Vagina (tissue), 2 donors: ENCODE measurements at regions not wholly inside any gene's neighbourhood (a gene's known extent, or its start where the extent isn't known, plus 50 kb on each side); places are given as distances from the start of the nearest gene placed in this dataset.

Source experiments
- POLR2A ChIP-seq, 2 donors: fragments of 450-650 bp; IDR thresholded peaks; one replicate each; pipeline ENCODE4 v1.6.1; 2017; ENCODE audit warnings: antibody characterized with exemption in 2 of 2, mild to moderate bottlenecking in 2 of 2, moderate library complexity in 2 of 2
- POLR2AphosphoS5 ChIP-seq, 2 donors: sonication (generic); formaldehyde crosslinking; IDR thresholded peaks; one replicate each; pipeline ENCODE4 v1.9.0; 2017; ENCODE audit warnings: antibody characterized with exemption in 2 of 2, mild to moderate bottlenecking in 2 of 2, low read depth in 1 of 2; ENCODE audit not compliant: insufficient read depth in 1 of 2
- TF ChIP-seq, protein P1 (sequence below), 3 experiments: fragments of 450-650 bp in 2 of 3; fragments of 200-600 bp in 1 of 3; sonication (generic) in 1 of 3; IDR thresholded peaks; one replicate each; pipeline ENCODE4 v1.5.1; 2017 to 2019; ENCODE audit warnings: antibody characterized with exemption in 3 of 3, mild to moderate bottlenecking in 2 of 3, moderate library complexity in 2 of 3

- TF ChIP-seq POLR2A (IDR thresholded peaks at IDR 0.05), result no peak
- TF ChIP-seq, protein P1, sequence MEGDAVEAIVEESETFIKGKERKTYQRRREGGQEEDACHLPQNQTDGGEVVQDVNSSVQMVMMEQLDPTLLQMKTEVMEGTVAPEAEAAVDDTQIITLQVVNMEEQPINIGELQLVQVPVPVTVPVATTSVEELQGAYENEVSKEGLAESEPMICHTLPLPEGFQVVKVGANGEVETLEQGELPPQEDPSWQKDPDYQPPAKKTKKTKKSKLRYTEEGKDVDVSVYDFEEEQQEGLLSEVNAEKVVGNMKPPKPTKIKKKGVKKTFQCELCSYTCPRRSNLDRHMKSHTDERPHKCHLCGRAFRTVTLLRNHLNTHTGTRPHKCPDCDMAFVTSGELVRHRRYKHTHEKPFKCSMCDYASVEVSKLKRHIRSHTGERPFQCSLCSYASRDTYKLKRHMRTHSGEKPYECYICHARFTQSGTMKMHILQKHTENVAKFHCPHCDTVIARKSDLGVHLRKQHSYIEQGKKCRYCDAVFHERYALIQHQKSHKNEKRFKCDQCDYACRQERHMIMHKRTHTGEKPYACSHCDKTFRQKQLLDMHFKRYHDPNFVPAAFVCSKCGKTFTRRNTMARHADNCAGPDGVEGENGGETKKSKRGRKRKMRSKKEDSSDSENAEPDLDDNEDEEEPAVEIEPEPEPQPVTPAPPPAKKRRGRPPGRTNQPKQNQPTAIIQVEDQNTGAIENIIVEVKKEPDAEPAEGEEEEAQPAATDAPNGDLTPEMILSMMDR (IDR thresholded peaks at IDR 0.05), result no peak
- TF ChIP-seq POLR2AphosphoS5 (IDR thresholded peaks at IDR 0.05; ENCODE audit: insufficient read depth in 1 of 2, low read depth in 1 of 2), result no peak
These were observed 114.6 kb downstream of the C5orf15 start for GRCh38 chr5:133853646-133854365.
